ENCODE measurements at regions not wholly inside any gene's neighbourhood (a gene's known extent, or its start where the extent isn't known, plus 50 kb on each side); places are given as distances from the start of the nearest gene placed in this dataset.

DNA sequence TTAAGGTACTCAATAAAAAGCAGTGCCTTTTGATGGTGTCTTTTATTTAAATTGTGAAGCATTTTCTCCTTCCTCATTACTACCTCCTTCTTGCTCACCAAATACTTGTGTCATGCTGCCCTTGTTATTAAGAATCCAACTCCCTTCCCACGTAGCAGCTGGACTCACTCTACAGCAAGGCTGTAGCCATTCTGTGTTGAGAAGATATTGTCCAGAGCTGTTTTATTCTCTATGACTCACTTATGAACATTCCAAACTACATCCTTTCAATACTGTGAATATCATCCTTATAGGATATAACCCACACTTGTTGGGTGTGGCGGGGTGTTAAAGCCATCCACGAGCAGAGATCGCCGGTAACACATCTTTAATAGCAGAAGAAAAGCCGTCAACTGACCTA is 1671.5 kb upstream of the SLC10A2 start:
- no peak overlapping the region for H3K27ac ChIP-seq (ENCODE audit: low read depth, low read length)
- H2AFZ ChIP-seq (ENCODE audit: low read depth, low read length, poor library complexity, severe bottlenecking) = no peak overlapping the region
- RAD21 ChIA-PET (ENCODE audit: low non-redundant PET in 1 of 2, low total read pairs in 2 of 2, uncharacterized antibody in 2 of 2, unreplicated experiment in 2 of 2) = no interaction called here
- no peaks in the 10 kb centered on the region for H3K4me1 ChIP-seq (ENCODE audit: control insufficient read depth in 1 of 2, insufficient read depth in 2 of 2, low read length in 2 of 2)
- POLR2A ChIA-PET = no interaction called here
- H3K9ac ChIP-seq (ENCODE audit: low read length) = no peak overlapping the region
- no peaks in the 10 kb centered on the region for H4K20me1 ChIP-seq (ENCODE audit: insufficient read depth)
- no peak for DNase-seq (ENCODE audit: low read depth, low spot score)
- no peaks in the 10 kb centered on the region for H3K79me2 ChIP-seq (ENCODE audit: insufficient read depth, low read length)
- no peaks in the 10 kb centered on the region for H3K36me3 ChIP-seq (ENCODE audit: control insufficient read depth in 1 of 2, insufficient read depth in 2 of 2, low read length in 2 of 2)
- no peaks in the 10 kb centered on the region for H3K27me3 ChIP-seq (ENCODE audit: insufficient read depth, low read length)
- TF ChIP-seq EZH2phosphoT487 (IDR thresholded peaks at IDR 0.05; ENCODE audit: borderline replicate concordance) = no peak
- no peak for TF ChIP-seq CTCF (IDR thresholded peaks at IDR 0.05 in 2 of 3, conservative IDR thresholded peaks at IDR 0.05 in 1 of 3; ENCODE audit: borderline replicate concordance in 1 of 3, insufficient read depth in 1 of 3, low read depth in 2 of 3, low read length in 2 of 3)
- TF ChIP-seq, protein P1, sequence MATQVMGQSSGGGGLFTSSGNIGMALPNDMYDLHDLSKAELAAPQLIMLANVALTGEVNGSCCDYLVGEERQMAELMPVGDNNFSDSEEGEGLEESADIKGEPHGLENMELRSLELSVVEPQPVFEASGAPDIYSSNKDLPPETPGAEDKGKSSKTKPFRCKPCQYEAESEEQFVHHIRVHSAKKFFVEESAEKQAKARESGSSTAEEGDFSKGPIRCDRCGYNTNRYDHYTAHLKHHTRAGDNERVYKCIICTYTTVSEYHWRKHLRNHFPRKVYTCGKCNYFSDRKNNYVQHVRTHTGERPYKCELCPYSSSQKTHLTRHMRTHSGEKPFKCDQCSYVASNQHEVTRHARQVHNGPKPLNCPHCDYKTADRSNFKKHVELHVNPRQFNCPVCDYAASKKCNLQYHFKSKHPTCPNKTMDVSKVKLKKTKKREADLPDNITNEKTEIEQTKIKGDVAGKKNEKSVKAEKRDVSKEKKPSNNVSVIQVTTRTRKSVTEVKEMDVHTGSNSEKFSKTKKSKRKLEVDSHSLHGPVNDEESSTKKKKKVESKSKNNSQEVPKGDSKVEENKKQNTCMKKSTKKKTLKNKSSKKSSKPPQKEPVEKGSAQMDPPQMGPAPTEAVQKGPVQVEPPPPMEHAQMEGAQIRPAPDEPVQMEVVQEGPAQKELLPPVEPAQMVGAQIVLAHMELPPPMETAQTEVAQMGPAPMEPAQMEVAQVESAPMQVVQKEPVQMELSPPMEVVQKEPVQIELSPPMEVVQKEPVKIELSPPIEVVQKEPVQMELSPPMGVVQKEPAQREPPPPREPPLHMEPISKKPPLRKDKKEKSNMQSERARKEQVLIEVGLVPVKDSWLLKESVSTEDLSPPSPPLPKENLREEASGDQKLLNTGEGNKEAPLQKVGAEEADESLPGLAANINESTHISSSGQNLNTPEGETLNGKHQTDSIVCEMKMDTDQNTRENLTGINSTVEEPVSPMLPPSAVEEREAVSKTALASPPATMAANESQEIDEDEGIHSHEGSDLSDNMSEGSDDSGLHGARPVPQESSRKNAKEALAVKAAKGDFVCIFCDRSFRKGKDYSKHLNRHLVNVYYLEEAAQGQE (IDR thresholded peaks at IDR 0.05; ENCODE audit: low read depth) = no peak
- TF ChIP-seq ZBTB33 (IDR thresholded peaks at IDR 0.05; ENCODE audit: extremely low read depth, insufficient replicate concordance, low read length) = no peak
- no peak for TF ChIP-seq EZH2 (IDR thresholded peaks at IDR 0.05)
- TF ChIP-seq TCF7L2 (IDR thresholded peaks at IDR 0.05; ENCODE audit: borderline replicate concordance, extremely low read depth, insufficient read depth, insufficient read length) = no peak
- TF ChIP-seq MAX (IDR thresholded peaks at IDR 0.05) = no peak
- TF ChIP-seq YY1 (IDR thresholded peaks at IDR 0.05; ENCODE audit: extremely low read depth, insufficient replicate concordance, low read depth, low read length) = no peak
- TF ChIP-seq CEBPB (IDR thresholded peaks at IDR 0.05; ENCODE audit: low read depth) = no peak
- no peak for TF ChIP-seq POLR2A (IDR thresholded peaks at IDR 0.05; ENCODE audit: borderline replicate concordance, extremely low read depth, insufficient read depth, insufficient read length)
- TF ChIP-seq EGR1 (IDR thresholded peaks at IDR 0.05; ENCODE audit: low read depth) = no peak
- TF ChIP-seq ZFX (IDR thresholded peaks at IDR 0.05) = no peak
- TF ChIP-seq ELF1 (IDR thresholded peaks at IDR 0.05; ENCODE audit: borderline replicate concordance, low read depth) = no peak
- TF ChIP-seq RAD21 (IDR thresholded peaks at IDR 0.05; ENCODE audit: low read depth) = no peak
- no peak for TF ChIP-seq SIN3A (IDR thresholded peaks at IDR 0.05; ENCODE audit: low read depth)
- no peak for TF ChIP-seq JUND (IDR thresholded peaks at IDR 0.05)
- TF ChIP-seq POLR2AphosphoS5 (IDR thresholded peaks at IDR 0.05; ENCODE audit: low read depth, low read length) = no peak
- no peak for TF ChIP-seq ZNF274 (IDR thresholded peaks at IDR 0.05; ENCODE audit: low read depth, low read length)
- no peak for ATAC-seq
- no TSS peak for BruUV-seq (replicated peaks)
- no peaks in the 10 kb centered on the region for H3K9me2 ChIP-seq (ENCODE audit: insufficient read depth)
- intact Hi-C loops (cut with micrococcal nuclease) = no loop called here
- no peak overlapping the region for H3K4me2 ChIP-seq (ENCODE audit: low read length)
- H3K9me3 ChIP-seq (ENCODE audit: control insufficient read depth in 1 of 2, insufficient read depth in 1 of 2, low read depth in 1 of 2, low read length in 2 of 2) = no peaks in the 10 kb centered on the region
- H3K4me3 ChIP-seq (replicated peaks in 1 of 2; ENCODE audit: low read depth in 1 of 2, low read length in 2 of 2) = no peak overlapping the region
- CTCF ChIA-PET = no interaction called here

All from HCT116 (cell line).